Endothelial cell of umbilical vein (primary cell): ENCODE measurements at regions not wholly inside any gene's neighbourhood (a gene's known extent, or its start where the extent isn't known, plus 50 kb on each side); places are given as distances from the start of the nearest gene placed in this dataset.

Source experiments
- BruUV-seq: library from RNA; stranded (reverse); fragments of 400-500 nt; replicated peaks from 2 replicates; lab custom pipeline; 2021; lab: Mats Ljungman, UMichigan
- CTCF ChIA-PET: fragments of 300-600, 350-600 bp; sonication (Branson Sonifier 250); formaldehyde crosslinking; loops from one replicate; lab custom pipeline; 2021; ENCODE audit warnings: antibody characterized with exemption, inconsistent platforms; lab: Charles Lee
- POLR2A ChIA-PET: fragments of 300-600, 350-600 bp; sonication (Branson Sonifier 250); formaldehyde crosslinking; loops from one replicate; lab custom pipeline; 2021; ENCODE audit warnings: antibody characterized with exemption, inconsistent platforms; lab: Charles Lee
- DNase-seq: peaks from one replicate; pipeline ENCODE4 v3.0.0-alpha.2; 2011; ENCODE audit warnings: low read depth, low spot score
- FAIRE-seq: peaks from 2 replicates; lab custom pipeline; 2011; peaks lifted over from hg19 to GRCh38; lab: Jason Lieb, UNC
- H2AFZ ChIP-seq: 2 replicates; pipeline ENCODE4 v1.6.0; 2012; ENCODE audit warnings: low read depth, low read length, control low read depth, inconsistent platforms
- H3K27ac ChIP-seq: 2 replicates; pipeline ENCODE4 v1.5.1; 2011; ENCODE audit warnings: low read depth, mild to moderate bottlenecking, control low read depth, low read length, moderate library complexity; ENCODE audit not compliant: insufficient read depth
- H3K27me3 ChIP-seq, 2 experiments: 2 replicates each; pipeline versions ENCODE4 v1.6.0 to v1.6.1; 2011; ENCODE audit warnings: low read length in 2 of 2, mixed read lengths in 1 of 2; ENCODE audit not compliant: control insufficient read depth in 2 of 2, insufficient read depth in 2 of 2
- H3K36me3 ChIP-seq, 2 experiments: 2 replicates in 1 of 2; 3 replicates in 1 of 2; pipeline ENCODE4 v1.5.1; 2011; ENCODE audit warnings: low read length in 2 of 2, mild to moderate bottlenecking in 1 of 2, moderate library complexity in 1 of 2; ENCODE audit not compliant: control insufficient read depth in 2 of 2, insufficient read depth in 2 of 2; ENCODE audit errors: extremely low read depth in 1 of 2
- H3K4me1 ChIP-seq: 3 replicates; pipeline ENCODE4 v1.5.1; 2011; ENCODE audit warnings: mild to moderate bottlenecking, low read length; ENCODE audit not compliant: control insufficient read depth, insufficient read depth; ENCODE audit errors: extremely low read depth
- H3K4me2 ChIP-seq: 2 replicates; pipeline ENCODE4 v1.6.1; 2011; ENCODE audit warnings: low read length, control low read depth, mixed read lengths; ENCODE audit not compliant: insufficient read depth
- H3K4me3 ChIP-seq, 3 experiments: fragments of 200-600 bp in 1 of 3; sonication (generic), shearing (Covaris generic) in 1 of 3; replicated peaks in 1 of 3; 2 replicates each; pipeline ENCODE4 v1.5.1; 2011 to 2016; ENCODE audit warnings: control low read depth in 3 of 3, low read length in 3 of 3, mild to moderate bottlenecking in 2 of 3, inconsistent platforms in 1 of 3, low read depth in 1 of 3, moderate library complexity in 1 of 3; ENCODE audit not compliant: insufficient read depth in 1 of 3
- H3K79me2 ChIP-seq: 2 replicates; pipeline ENCODE4 v1.6.0; 2012; ENCODE audit warnings: low read length, inconsistent platforms; ENCODE audit not compliant: control insufficient read depth, insufficient read depth
- H3K9ac ChIP-seq: replicated peaks from 2 replicates; pipeline ENCODE3; 2011; ENCODE audit warnings: low read length, control low read depth; ENCODE audit not compliant: insufficient read depth; ENCODE audit errors: extremely low read depth
- H3K9me1 ChIP-seq: replicated peaks from 3 replicates; pipeline ENCODE4 v1.6.0; 2011; ENCODE audit warnings: mild to moderate bottlenecking, low read length; ENCODE audit not compliant: control insufficient read depth, insufficient read depth; ENCODE audit errors: extremely low read depth
- H3K9me3 ChIP-seq: replicated peaks from 2 replicates; pipeline ENCODE4 v1.5.1; 2012; ENCODE audit warnings: low read length, inconsistent platforms; ENCODE audit not compliant: control insufficient read depth, insufficient read depth
- H4K20me1 ChIP-seq: replicated peaks from 2 replicates; pipeline ENCODE3; 2011; ENCODE audit warnings: mild to moderate bottlenecking, low read length; ENCODE audit not compliant: control insufficient read depth, insufficient read depth; ENCODE audit errors: extremely low read depth
- EZH2 ChIP-seq: IDR thresholded peaks from 2 replicates; pipeline ENCODE4 v1.6.1; 2012; ENCODE audit warnings: borderline replicate concordance, low read depth, mild to moderate bottlenecking, moderate library complexity, low read length, inconsistent platforms; ENCODE audit not compliant: severe bottlenecking
- FOS ChIP-seq: IDR thresholded peaks from 2 replicates; pipeline ENCODE4 v1.6.1; 2011; ENCODE audit warnings: mild to moderate bottlenecking, low read length, moderate library complexity, borderline replicate concordance; ENCODE audit not compliant: insufficient read depth
- GATA2 ChIP-seq: IDR thresholded peaks from 2 replicates; pipeline ENCODE4 v1.7.0; 2011; ENCODE audit warnings: low read depth, mild to moderate bottlenecking, moderate library complexity, mixed read lengths, low read length; ENCODE audit not compliant: insufficient read length, insufficient read depth
- JUN ChIP-seq: IDR thresholded peaks from 2 replicates; pipeline ENCODE4 v1.6.1; 2011; ENCODE audit warnings: borderline replicate concordance, low read depth; ENCODE audit not compliant: insufficient read length, insufficient read depth
- MYC ChIP-seq: IDR thresholded peaks from one replicate; pipeline ENCODE4 v1.6.1; 2011; ENCODE audit warnings: mild to moderate bottlenecking, low read depth, low read length
- POLR2A ChIP-seq: IDR thresholded peaks from 2 replicates; pipeline ENCODE4 v1.6.1; 2012; ENCODE audit warnings: low read depth, mild to moderate bottlenecking, control low read depth, low read length
- POLR2AphosphoS5 ChIP-seq: IDR thresholded peaks from 2 replicates; pipeline ENCODE4 v1.6.1; 2012; ENCODE audit warnings: low read depth, mild to moderate bottlenecking, control low read depth, low read length, moderate library complexity; ENCODE audit not compliant: insufficient read depth
- dilution Hi-C: fragments of 300-500 bp; cut with MboI; formaldehyde crosslinking; loops from one replicate; pipeline ENCODE4 v1.15.0; 2019; ENCODE audit warnings: low sequenced_read_pairs; ENCODE audit not compliant: extremely low pct_ligation_motif_present
- intact Hi-C: fragments of 100-400 bp; cut with micrococcal nuclease; formaldehyde crosslinking; loops from one replicate; pipeline ENCODE4 v1.10.0; 2022
- TF ChIP-seq, protein P1 (sequence below), 2 donors: IDR thresholded peaks; 1 replicate in 1 of 2; 2 replicates in 1 of 2; pipeline ENCODE4 v1.5.1; 2011; ENCODE audit warnings: low read length in 2 of 2, mild to moderate bottlenecking in 2 of 2, moderate library complexity in 2 of 2, control low read depth in 1 of 2, inconsistent platforms in 1 of 2, low read depth in 1 of 2; ENCODE audit not compliant: insufficient read depth in 1 of 2; ENCODE audit errors: extremely low read depth in 1 of 2
- TF ChIP-seq, protein P2 (sequence below): IDR thresholded peaks from 2 replicates; pipeline ENCODE4 v1.6.1; 2011; ENCODE audit not compliant: insufficient read depth, insufficient read length

DNA sequence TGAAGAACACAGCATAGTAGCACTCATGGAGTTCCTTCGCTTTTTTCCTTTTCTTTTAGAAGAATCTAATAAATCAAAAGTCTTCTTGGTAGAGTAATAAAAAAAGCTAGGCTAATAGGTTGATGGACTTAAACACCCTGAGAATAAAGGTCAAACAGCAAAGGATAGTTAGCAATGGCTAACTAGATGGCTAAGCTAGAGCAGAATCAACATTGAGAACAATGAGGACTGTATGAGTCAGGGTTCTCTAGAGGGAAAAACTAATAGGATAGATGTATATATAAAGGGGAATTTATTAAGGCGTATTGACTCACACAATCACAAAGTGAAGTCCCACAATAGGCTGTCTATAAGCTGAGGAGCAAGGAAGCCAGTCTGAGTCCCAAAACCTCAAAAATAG lies 550.9 kb downstream of the GLUD2 start:
- H4K20me1 ChIP-seq, result no peaks in the 10 kb centered on the region
- no peak overlapping the region for H3K27ac ChIP-seq
- no peaks in the 10 kb centered on the region for H3K9me1 ChIP-seq
- intact Hi-C loops (no loop called here), dilution Hi-C loops (no loop called here)
- H3K9ac ChIP-seq, result no peak overlapping the region
- FAIRE-seq, result no peak
- no TSS peak for BruUV-seq
- POLR2A ChIA-PET, result no interaction called here
- no peaks in the 10 kb centered on the region for H3K36me3 ChIP-seq
- no peaks in the 10 kb centered on the region for H3K27me3 ChIP-seq
- no peak overlapping the region for H3K4me2 ChIP-seq
- no peaks in the 10 kb centered on the region for H3K4me1 ChIP-seq
- H3K4me3 ChIP-seq, result no peak overlapping the region
- no peaks in the 10 kb centered on the region for H3K79me2 ChIP-seq
- no peaks in the 10 kb centered on the region for H3K9me3 ChIP-seq
- DNase-seq, result no peak
- TF ChIP-seq GATA2, result no peak
- TF ChIP-seq POLR2AphosphoS5, result no peak
- TF ChIP-seq, protein P1, sequence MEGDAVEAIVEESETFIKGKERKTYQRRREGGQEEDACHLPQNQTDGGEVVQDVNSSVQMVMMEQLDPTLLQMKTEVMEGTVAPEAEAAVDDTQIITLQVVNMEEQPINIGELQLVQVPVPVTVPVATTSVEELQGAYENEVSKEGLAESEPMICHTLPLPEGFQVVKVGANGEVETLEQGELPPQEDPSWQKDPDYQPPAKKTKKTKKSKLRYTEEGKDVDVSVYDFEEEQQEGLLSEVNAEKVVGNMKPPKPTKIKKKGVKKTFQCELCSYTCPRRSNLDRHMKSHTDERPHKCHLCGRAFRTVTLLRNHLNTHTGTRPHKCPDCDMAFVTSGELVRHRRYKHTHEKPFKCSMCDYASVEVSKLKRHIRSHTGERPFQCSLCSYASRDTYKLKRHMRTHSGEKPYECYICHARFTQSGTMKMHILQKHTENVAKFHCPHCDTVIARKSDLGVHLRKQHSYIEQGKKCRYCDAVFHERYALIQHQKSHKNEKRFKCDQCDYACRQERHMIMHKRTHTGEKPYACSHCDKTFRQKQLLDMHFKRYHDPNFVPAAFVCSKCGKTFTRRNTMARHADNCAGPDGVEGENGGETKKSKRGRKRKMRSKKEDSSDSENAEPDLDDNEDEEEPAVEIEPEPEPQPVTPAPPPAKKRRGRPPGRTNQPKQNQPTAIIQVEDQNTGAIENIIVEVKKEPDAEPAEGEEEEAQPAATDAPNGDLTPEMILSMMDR (IDR thresholded peaks at IDR 0.05; ENCODE audit: extremely low read depth in 1 of 2, insufficient read depth in 1 of 2, low read depth in 1 of 2, low read length in 2 of 2), result no peak
- no peak for TF ChIP-seq MYC
- no peak for TF ChIP-seq EZH2
- no peak for TF ChIP-seq POLR2A
- TF ChIP-seq, protein P2, sequence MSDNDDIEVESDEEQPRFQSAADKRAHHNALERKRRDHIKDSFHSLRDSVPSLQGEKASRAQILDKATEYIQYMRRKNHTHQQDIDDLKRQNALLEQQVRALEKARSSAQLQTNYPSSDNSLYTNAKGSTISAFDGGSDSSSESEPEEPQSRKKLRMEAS, result no peak
- TF ChIP-seq FOS, result no peak
- TF ChIP-seq JUN, result no peak
- no peak overlapping the region for H2AFZ ChIP-seq
- CTCF ChIA-PET, result no interaction called here
